Left lung (tissue), 4 donors: ENCODE measurements at regions not wholly inside any gene's neighbourhood (a gene's known extent, or its start where the extent isn't known, plus 50 kb on each side); places are given as distances from the start of the nearest gene placed in this dataset.

Source experiments
- ATAC-seq: fragments of 200-7000 bp; cut with Tn5 transposase; one replicate; pipeline ENCODE4 v1.9.1; 2020; ENCODE audit warnings: moderate library complexity
- DNase-seq, 4 donors: peaks; one replicate each; pipeline ENCODE4 v3.0.0-alpha.2; 2013 to 2020
- H3K27ac ChIP-seq, 2 donors: fragments of 200-600 bp; sonication (generic) in 1 of 2; one replicate each; pipeline versions ENCODE4 v1.5.0 to v1.8.0; 2020 to 2021
- H3K27me3 ChIP-seq, 2 donors: fragments of 200-600 bp; sonication (generic) in 1 of 2; one replicate each; pipeline versions ENCODE4 v1.5.0 to v1.8.0; 2020 to 2021
- H3K36me3 ChIP-seq, 2 donors: fragments of 200-600 bp; sonication (generic) in 1 of 2; one replicate each; pipeline versions ENCODE4 v1.5.0 to v1.8.0; 2020 to 2021
- H3K4me1 ChIP-seq, 2 donors: fragments of 200-600 bp; one replicate each; pipeline ENCODE4 v1.8.0; 2021
- H3K4me3 ChIP-seq, 2 donors: fragments of 200-600 bp; sonication (generic) in 1 of 2; one replicate each; pipeline versions ENCODE4 v1.5.0 to v1.8.0; 2020 to 2021; ENCODE audit warnings: mild to moderate bottlenecking in 1 of 2
- H3K9me3 ChIP-seq, 2 donors: fragments of 200-600 bp; sonication (generic) in 1 of 2; one replicate each; pipeline versions ENCODE4 v1.5.0 to v1.8.0; 2020 to 2021
- CTCF ChIP-seq, 2 donors: fragments of 200-600 bp; sonication (generic) in 1 of 2; IDR thresholded peaks; one replicate each; pipeline versions ENCODE4 v1.5.0 to v1.8.0; 2021; ENCODE audit warnings: antibody characterized with exemption in 2 of 2
- intact Hi-C, 2 donors: fragments of 100-400 bp; cut with DNase I; formaldehyde crosslinking; loops; one replicate each; pipeline versions ENCODE4 v1.11.2 to v1.14.2; 2022
- donor health status: DM: no; HTN: yes; CAD: no.
- donor health status: DM: no; HTN: no; CAD: no.

- Histone ChIP-seq H3K9me3 (no peaks in the 10 kb centered on the region), H3K27ac (no peak overlapping the region), H3K4me1 (no peaks in the 10 kb centered on the region), H3K36me3 (no peaks in the 10 kb centered on the region), H3K4me3 (no peak overlapping the region), H3K27me3 (peaks cover 0 to 12% of the 10 kb centered on the region in 2 donors)
- ATAC-seq = no peak
- DNase-seq = no peak
- no peak for TF ChIP-seq CTCF (IDR thresholded peaks at IDR 0.05)
- intact Hi-C loops = no loop called here
Observed at GRCh38 chr15:93524432-93524831, 435.4 kb upstream of the RGMA start.

- Histone ChIP-seq H3K27ac (no peak overlapping the region), H3K27me3 (peaks cover 0 to 13% of the 10 kb centered on the region in 2 donors), H3K4me3 (no peak overlapping the region), H3K4me1 (no peaks in the 10 kb centered on the region), H3K36me3 (no peaks in the 10 kb centered on the region), H3K9me3 (no peaks in the 10 kb centered on the region)
- DNase-seq (no peak), ATAC-seq (no peak)
- no peak for TF ChIP-seq CTCF (IDR thresholded peaks at IDR 0.05)
- intact Hi-C loops = no loop called here
Observed at GRCh38 chr15:93523481-93523880, 434.5 kb upstream of the RGMA start.

GRCh38 chr15:93520206-93520605, 431.2 kb upstream of the RGMA start:
- ATAC-seq = no peak
- DNase-seq = no peak
- intact Hi-C loops = no loop called here
- Histone ChIP-seq H3K4me1 (no peaks in the 10 kb centered on the region), H3K9me3 (no peaks in the 10 kb centered on the region), H3K36me3 (no peaks in the 10 kb centered on the region), H3K27ac (no peak overlapping the region), H3K27me3 (peaks cover 0 to 17% of the 10 kb centered on the region in 2 donors), H3K4me3 (no peak overlapping the region)
- no peak for TF ChIP-seq CTCF (IDR thresholded peaks at IDR 0.05)

GRCh38 chr15:93519599-93519998, 430.6 kb upstream of the RGMA start:
- ATAC-seq = no peak
- Histone ChIP-seq H3K4me3 (no peak overlapping the region), H3K27ac (no peak overlapping the region), H3K27me3 (peaks cover 0 to 17% of the 10 kb centered on the region in 2 donors), H3K4me1 (no peaks in the 10 kb centered on the region), H3K9me3 (no peaks in the 10 kb centered on the region), H3K36me3 (no peaks in the 10 kb centered on the region)
- TF ChIP-seq CTCF (IDR thresholded peaks at IDR 0.05) = no peak
- intact Hi-C loops = no loop called here
- DNase-seq = no peak

GRCh38 chr15:93517176-93517575, 428.2 kb upstream of the RGMA start:
- H3K9me3 ChIP-seq = no peaks in the 10 kb centered on the region
- peaks cover 0 to 11% of the 10 kb centered on the region in 2 donors for H3K27me3 ChIP-seq
- no peak for ATAC-seq
- no peaks in the 10 kb centered on the region for H3K4me1 ChIP-seq
- intact Hi-C loops = no loop called here
- H3K4me3 ChIP-seq = no peak overlapping the region
- no peak for DNase-seq
- H3K27ac ChIP-seq = no peak overlapping the region
- H3K36me3 ChIP-seq = no peaks in the 10 kb centered on the region
- TF ChIP-seq CTCF (IDR thresholded peaks at IDR 0.05) = no peak
